ENCODE measurements at regions not wholly inside any gene's neighbourhood (a gene's known extent, or its start where the extent isn't known, plus 50 kb on each side); places are given as distances from the start of the nearest gene placed in this dataset.
A peak's percentile ranks its signal among the peaks of the same experiment; 100 is the strongest.

DNA sequence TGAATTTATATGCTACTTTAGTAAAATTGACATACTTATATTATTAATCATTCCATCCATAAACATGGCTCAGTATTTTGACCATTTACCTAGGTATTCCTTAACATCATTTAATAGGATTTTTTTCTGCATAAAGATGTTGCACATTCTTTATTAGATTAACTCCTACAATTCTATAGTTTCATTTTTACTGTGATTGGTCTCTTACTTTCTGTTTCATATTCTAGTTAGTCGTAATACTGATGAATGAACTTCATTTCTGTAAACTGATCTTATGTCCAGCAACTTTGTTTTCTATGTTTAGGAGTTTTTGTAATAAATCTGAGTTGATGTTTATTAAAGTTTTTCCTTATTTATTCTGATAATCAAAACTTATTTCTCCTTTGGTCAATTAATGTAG lies 278.2 kb upstream of the CXXC4 start:
- Histone ChIP-seq H3K27ac (ENCODE audit: low read length) (no peak overlapping the region), H3K4me3 (ENCODE audit: low read depth in 1 of 2, low read length in 2 of 2) (peak overlapping the region in 1 of 2 donors; percentile 1), H3K4me1 (ENCODE audit: control insufficient read depth in 1 of 2, insufficient read depth in 2 of 2, low read length in 2 of 2) (peaks cover 0 to 4% of the 10 kb centered on the region in 2 donors), H3K9me3 (ENCODE audit: control insufficient read depth in 1 of 2, low read length in 2 of 2) (no peaks in the 10 kb centered on the region), H3K36me3 (ENCODE audit: control insufficient read depth in 1 of 2, insufficient read depth in 2 of 2, low read length in 2 of 2) (no peaks in the 10 kb centered on the region), H3K27me3 (ENCODE audit: low read depth, low read length) (no peaks in the 10 kb centered on the region)

DNA sequence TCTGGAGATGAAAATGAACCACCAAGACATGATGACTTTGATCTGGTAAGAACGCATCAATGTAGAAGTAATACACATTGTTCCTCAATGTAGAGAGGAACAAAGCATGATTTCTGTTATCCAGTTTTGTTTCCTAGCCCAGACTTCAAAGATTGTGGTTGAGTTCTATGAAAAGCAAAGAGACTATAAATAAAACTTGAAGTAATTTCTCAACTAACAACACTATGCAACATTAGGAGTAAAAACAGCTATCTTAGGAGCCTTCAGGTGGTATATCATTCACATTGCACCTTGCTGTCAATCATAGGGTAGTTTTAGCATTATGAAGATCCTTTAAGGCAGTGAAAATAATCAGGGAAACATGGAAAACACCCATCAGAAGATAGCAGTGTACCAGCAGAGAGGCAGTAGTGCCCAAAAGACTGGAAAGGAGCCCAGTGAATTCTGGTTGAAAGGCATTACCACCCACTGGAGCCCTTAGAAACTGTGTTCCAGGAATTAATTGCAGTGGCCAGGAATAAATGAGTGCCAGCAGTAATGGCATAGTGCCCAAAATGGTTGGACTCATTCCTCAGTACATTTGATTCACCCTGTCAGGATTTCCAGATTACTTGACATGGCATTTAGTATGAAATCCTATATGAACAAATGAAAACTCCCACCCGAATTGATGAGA lies 300.7 kb upstream of the CXXC4 start:
- Histone ChIP-seq H3K36me3 (ENCODE audit: control insufficient read depth in 1 of 2, insufficient read depth in 2 of 2, low read length in 2 of 2) (no peaks in the 10 kb centered on the region), H3K4me3 (ENCODE audit: low read depth in 1 of 2, low read length in 2 of 2) (no peak overlapping the region), H3K4me1 (ENCODE audit: control insufficient read depth in 1 of 2, insufficient read depth in 2 of 2, low read length in 2 of 2) (no peaks in the 10 kb centered on the region), H3K27ac (ENCODE audit: low read length) (no peak overlapping the region), H3K27me3 (ENCODE audit: low read depth, low read length) (no peaks in the 10 kb centered on the region), H3K9me3 (ENCODE audit: control insufficient read depth in 1 of 2, low read length in 2 of 2) (no peaks in the 10 kb centered on the region)

DNA sequence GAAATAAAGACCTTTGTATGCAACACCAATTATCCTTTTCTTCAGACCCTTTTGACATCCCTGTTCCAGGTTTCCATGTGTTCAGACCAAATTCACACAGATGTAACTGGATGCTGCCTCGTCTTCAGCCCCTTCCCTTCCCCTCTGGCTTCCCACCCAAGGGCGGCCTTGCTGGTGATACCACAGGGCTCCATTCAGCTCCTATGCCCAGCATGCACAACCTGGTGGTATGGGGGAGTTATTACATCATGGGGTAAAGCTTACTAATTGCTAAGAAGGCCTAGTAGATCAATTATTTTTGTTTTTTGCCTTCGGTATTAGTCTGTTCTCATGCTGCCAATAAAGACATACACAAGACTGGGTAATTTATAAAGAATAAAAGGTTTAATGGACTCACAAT lies 317.0 kb upstream of the CXXC4 start:
- Histone ChIP-seq H3K36me3 (ENCODE audit: control insufficient read depth in 1 of 2, insufficient read depth in 2 of 2, low read length in 2 of 2) (no peaks in the 10 kb centered on the region), H3K27ac (ENCODE audit: low read length) (no peak overlapping the region), H3K4me3 (ENCODE audit: low read depth in 1 of 2, low read length in 2 of 2) (no peak overlapping the region), H3K4me1 (ENCODE audit: control insufficient read depth in 1 of 2, insufficient read depth in 2 of 2, low read length in 2 of 2) (no peaks in the 10 kb centered on the region), H3K27me3 (ENCODE audit: low read depth, low read length) (no peaks in the 10 kb centered on the region), H3K9me3 (ENCODE audit: control insufficient read depth in 1 of 2, low read length in 2 of 2) (no peaks in the 10 kb centered on the region)

DNA sequence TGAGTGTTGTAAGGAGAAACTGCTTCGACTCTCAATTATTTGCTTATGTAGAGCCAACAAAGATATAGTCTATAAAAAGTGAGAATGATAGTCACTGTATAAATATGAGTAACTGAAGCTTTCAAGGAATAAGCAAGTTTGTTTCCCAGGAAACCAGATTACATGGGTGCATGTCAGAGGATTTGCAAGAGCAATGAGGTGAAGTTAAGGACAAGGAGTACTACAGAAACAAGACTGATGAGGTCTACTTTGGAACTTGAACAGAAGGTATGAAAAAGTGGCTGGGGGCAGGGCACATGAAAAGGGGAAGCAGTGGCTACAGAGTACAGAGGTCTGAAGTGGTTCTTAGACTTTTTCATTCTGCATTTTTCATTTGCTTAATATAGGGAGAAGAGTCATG lies 321.0 kb upstream of the CXXC4 start:
- H3K4me1 ChIP-seq (ENCODE audit: control insufficient read depth in 1 of 2, insufficient read depth in 2 of 2, low read length in 2 of 2): no peaks in the 10 kb centered on the region
- H3K27ac ChIP-seq (ENCODE audit: low read length): no peak overlapping the region

DNA sequence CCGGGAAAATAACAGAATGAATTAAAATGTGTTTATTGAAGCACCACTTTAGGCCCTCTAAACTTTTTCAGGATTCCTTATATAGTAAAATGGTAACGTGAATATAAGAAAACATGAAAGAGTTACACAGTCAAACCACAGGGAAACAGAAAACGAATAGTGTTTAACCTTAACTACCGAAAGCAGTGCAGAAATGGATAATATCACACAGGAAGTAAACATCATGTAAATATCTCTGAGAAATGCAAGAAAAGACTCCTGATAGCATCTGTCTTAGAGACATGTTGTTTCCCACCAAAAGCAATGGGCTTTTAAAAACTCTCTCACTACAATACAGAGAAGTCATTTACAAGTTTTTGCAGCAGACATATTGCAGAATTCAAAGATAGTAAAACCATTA lies 323.9 kb upstream of the CXXC4 start:
- H3K4me3 ChIP-seq (ENCODE audit: low read depth in 1 of 2, low read length in 2 of 2): no peak overlapping the region
- H3K36me3 ChIP-seq (ENCODE audit: control insufficient read depth in 1 of 2, insufficient read depth in 2 of 2, low read length in 2 of 2): no peaks in the 10 kb centered on the region
- no peak overlapping the region for H3K27ac ChIP-seq (ENCODE audit: low read length)
- no peaks in the 10 kb centered on the region for H3K4me1 ChIP-seq (ENCODE audit: control insufficient read depth in 1 of 2, insufficient read depth in 2 of 2, low read length in 2 of 2)
- no peaks in the 10 kb centered on the region for H3K9me3 ChIP-seq (ENCODE audit: control insufficient read depth in 1 of 2, low read length in 2 of 2)
- no peaks in the 10 kb centered on the region for H3K27me3 ChIP-seq (ENCODE audit: low read depth, low read length)

More for the DNA sequence above, 321.0 kb upstream of the CXXC4 start:
- Histone ChIP-seq H3K36me3 (ENCODE audit: control insufficient read depth in 1 of 2, insufficient read depth in 2 of 2, low read length in 2 of 2) (no peaks in the 10 kb centered on the region), H3K9me3 (ENCODE audit: control insufficient read depth in 1 of 2, low read length in 2 of 2) (no peaks in the 10 kb centered on the region), H3K4me3 (ENCODE audit: low read depth in 1 of 2, low read length in 2 of 2) (no peak overlapping the region), H3K27me3 (ENCODE audit: low read depth, low read length) (no peaks in the 10 kb centered on the region)

DNA sequence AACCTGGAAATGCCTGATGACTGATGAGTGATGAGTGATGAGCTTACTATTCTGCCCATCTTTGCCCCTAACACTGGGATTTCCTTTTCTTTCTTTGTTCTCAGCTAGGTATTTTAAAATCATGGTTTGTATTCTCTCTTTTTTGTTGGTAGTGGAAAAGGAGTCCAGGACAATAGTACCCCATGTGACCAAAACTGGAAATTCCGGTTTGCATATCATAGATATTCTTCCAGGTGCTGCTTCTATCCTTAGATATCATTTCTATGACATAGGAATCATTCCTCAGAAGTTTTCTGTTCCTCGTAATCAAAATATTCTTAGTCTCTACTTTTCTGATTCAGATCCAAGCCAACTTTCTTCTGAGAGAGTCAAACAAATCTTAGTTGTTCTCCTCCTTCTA lies 320.5 kb upstream of the TET2 start:
- no peaks in the 10 kb centered on the region for H3K4me1 ChIP-seq (ENCODE audit: control insufficient read depth in 1 of 2, insufficient read depth in 2 of 2, low read length in 2 of 2)
- no peaks in the 10 kb centered on the region for H3K27me3 ChIP-seq (ENCODE audit: low read depth, low read length)
- H3K27ac ChIP-seq (ENCODE audit: low read length): no peak overlapping the region
- H3K4me3 ChIP-seq (ENCODE audit: low read depth in 1 of 2, low read length in 2 of 2): no peak overlapping the region
- H3K36me3 ChIP-seq (ENCODE audit: control insufficient read depth in 1 of 2, insufficient read depth in 2 of 2, low read length in 2 of 2): no peaks in the 10 kb centered on the region
- no peaks in the 10 kb centered on the region for H3K9me3 ChIP-seq (ENCODE audit: control insufficient read depth in 1 of 2, low read length in 2 of 2)

DNA sequence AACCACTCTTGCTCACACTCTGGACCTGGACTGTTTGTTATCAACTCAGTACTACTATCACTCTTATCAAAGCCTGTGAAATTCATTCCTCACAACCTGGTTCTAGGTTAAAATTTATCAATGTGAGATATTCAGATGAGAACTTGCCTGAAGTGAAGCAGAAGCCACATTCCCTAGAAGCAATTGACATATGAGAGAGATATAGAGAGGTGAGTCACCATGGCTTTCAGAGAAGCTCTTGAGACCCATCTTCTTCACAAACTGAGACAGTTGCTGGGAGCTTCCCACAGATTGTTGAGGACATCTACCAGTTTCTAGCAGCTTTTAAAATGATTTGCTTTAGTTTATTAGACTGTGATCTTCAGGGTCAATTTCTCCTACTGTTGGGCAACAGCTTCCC lies 316.9 kb upstream of the TET2 start:
- no peak overlapping the region for H3K27ac ChIP-seq (ENCODE audit: low read length)
- H3K9me3 ChIP-seq (ENCODE audit: control insufficient read depth in 1 of 2, low read length in 2 of 2): no peaks in the 10 kb centered on the region
- no peak overlapping the region for H3K4me3 ChIP-seq (ENCODE audit: low read depth in 1 of 2, low read length in 2 of 2)
- no peaks in the 10 kb centered on the region for H3K4me1 ChIP-seq (ENCODE audit: control insufficient read depth in 1 of 2, insufficient read depth in 2 of 2, low read length in 2 of 2)
- H3K27me3 ChIP-seq (ENCODE audit: low read depth, low read length): no peaks in the 10 kb centered on the region
- H3K36me3 ChIP-seq (ENCODE audit: control insufficient read depth in 1 of 2, insufficient read depth in 2 of 2, low read length in 2 of 2): no peaks in the 10 kb centered on the region

DNA sequence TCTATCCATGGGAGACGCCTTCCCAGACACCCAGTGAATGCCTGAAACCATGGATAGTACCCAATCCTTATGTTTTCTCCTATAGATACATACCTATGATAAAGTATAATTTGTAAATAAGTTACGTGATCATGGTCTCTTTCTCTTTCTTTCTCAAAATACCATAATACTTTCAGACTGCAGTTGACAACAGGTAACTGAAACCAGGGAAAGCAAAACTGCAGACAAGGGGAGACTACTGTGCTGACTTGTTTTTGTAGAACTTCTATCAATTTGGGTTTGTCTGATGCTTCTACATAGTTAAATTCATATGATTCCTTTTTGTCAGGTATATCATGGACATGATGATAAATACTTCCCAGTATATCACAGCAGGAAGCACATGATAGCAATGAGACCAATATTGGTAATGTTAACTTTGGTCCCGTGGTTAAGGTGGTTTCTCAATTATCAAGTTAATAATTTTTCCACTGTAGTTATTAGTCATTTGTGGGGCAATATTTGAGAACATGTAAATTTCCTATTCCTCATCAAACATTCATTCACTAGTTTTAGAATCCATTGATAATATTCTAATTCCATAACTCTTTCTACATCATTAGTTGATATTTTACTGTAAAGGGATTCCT lies 298.0 kb upstream of the TET2 start:
- Histone ChIP-seq H3K27me3 (ENCODE audit: low read depth, low read length) (no peaks in the 10 kb centered on the region), H3K36me3 (ENCODE audit: control insufficient read depth in 1 of 2, insufficient read depth in 2 of 2, low read length in 2 of 2) (no peaks in the 10 kb centered on the region), H3K4me3 (ENCODE audit: low read depth in 1 of 2, low read length in 2 of 2) (no peak overlapping the region), H3K9me3 (ENCODE audit: control insufficient read depth in 1 of 2, low read length in 2 of 2) (no peaks in the 10 kb centered on the region), H3K27ac (ENCODE audit: low read length) (no peak overlapping the region), H3K4me1 (ENCODE audit: control insufficient read depth in 1 of 2, insufficient read depth in 2 of 2, low read length in 2 of 2) (no peaks in the 10 kb centered on the region)

DNA sequence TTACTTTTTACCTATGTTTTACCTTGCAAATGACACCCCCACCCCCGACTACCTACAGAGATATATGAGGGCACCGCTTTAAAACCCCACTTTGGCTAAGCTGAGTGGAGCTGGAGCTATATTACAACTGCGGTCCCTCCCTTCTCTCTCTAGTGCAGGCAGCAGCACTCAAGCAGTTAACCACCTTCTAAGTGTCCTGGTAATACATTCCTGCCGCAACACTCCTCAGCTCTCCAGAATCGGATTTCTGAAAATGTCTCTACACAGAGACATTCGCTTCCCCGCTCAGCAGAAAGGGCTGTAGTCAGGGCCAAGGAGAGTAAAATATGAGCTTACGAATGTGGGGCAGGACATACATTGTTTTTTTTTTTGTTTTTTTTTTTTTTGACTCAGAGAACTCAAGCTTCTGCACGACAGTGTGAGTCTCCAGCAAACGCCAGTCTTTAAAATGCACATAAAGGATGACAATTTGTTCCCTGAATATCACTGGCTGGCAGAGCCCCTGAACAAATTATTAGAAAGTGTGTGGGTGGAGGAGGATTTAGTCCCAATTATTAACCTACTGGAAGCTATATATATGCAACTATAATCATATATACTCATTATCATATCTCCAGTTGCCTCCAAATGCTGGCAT lies 287.0 kb upstream of the TET2 start:
- H3K27me3 ChIP-seq (ENCODE audit: low read depth, low read length): no peaks in the 10 kb centered on the region
- no peaks in the 10 kb centered on the region for H3K36me3 ChIP-seq (ENCODE audit: control insufficient read depth in 1 of 2, insufficient read depth in 2 of 2, low read length in 2 of 2)
- H3K9me3 ChIP-seq (ENCODE audit: control insufficient read depth in 1 of 2, low read length in 2 of 2): no peaks in the 10 kb centered on the region
- H3K27ac ChIP-seq (ENCODE audit: low read length): no peak overlapping the region
- no peaks in the 10 kb centered on the region for H3K4me1 ChIP-seq (ENCODE audit: control insufficient read depth in 1 of 2, insufficient read depth in 2 of 2, low read length in 2 of 2)
- peak overlapping the region in 1 of 2 donors; percentile 8 for H3K4me3 ChIP-seq (ENCODE audit: low read depth in 1 of 2, low read length in 2 of 2)

DNA sequence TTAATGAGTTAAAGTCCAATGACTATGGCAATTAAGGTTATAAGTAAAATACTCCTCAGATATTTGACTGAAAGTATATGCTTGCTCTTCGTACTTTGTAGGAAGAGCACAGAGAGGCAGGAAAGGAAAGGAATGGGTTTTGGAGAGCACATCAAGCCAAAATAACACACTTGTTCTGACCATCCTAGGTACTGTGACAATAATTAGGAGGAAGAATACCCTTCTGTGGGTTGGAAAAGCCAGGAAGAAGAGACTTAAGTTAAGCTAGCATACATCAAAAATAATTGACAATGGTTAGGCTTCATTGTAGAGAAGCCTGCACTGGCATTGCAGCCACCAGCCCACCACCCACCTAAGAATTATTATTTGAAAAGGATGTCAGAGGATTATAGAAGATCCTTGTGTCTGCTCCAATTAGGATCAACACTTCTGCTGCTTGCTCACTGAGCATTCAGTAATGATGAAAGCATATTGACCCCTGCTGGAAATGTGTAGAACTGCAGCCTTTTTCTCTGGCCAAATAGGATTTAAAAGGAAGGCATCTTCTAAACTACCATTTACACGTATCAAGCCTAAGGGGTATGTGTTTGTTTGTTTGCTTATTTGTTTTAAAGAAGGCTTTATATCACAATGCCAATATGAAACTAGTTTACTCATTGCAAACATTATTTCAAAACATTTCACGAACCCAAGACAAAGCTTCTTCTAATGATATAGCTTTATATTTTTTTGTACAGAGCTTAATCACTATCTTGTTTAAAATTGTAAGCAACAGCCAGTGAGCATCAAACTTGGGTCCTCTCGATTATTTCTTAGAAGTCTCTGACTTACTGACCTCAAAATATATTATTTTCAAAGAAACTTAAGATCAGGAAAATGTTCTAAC lies 286.2 kb upstream of the TET2 start:
- Histone ChIP-seq H3K36me3 (ENCODE audit: control insufficient read depth in 1 of 2, insufficient read depth in 2 of 2, low read length in 2 of 2) (no peaks in the 10 kb centered on the region), H3K4me3 (ENCODE audit: low read depth in 1 of 2, low read length in 2 of 2) (peak overlapping the region in 1 of 2 donors; percentile 8)

DNA sequence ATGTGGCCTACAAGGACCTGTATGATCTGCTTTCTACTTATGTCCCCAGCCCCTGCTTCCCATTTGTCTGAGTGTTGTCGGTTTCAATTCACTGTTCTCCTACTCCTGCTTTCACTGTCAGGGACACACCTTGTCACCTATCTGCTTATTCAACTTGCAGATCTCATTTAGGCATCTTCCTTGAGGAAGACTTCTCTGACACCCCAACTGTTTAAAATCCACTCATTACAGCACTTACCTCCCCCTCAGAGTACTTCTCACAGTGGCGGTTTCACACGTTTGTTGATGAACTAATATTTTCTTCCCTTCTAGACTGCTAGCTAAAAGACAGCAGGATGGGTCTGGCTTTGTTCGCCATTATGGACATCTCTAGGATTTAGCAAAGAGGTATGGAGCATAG lies 279.9 kb upstream of the TET2 start:
- H3K27ac ChIP-seq (ENCODE audit: low read length): no peak overlapping the region
- H3K4me1 ChIP-seq (ENCODE audit: control insufficient read depth in 1 of 2, insufficient read depth in 2 of 2, low read length in 2 of 2): no peaks in the 10 kb centered on the region
- no peak overlapping the region for H3K4me3 ChIP-seq (ENCODE audit: low read depth in 1 of 2, low read length in 2 of 2)
- H3K36me3 ChIP-seq (ENCODE audit: control insufficient read depth in 1 of 2, insufficient read depth in 2 of 2, low read length in 2 of 2): no peaks in the 10 kb centered on the region
- H3K27me3 ChIP-seq (ENCODE audit: low read depth, low read length): no peaks in the 10 kb centered on the region
- H3K9me3 ChIP-seq (ENCODE audit: control insufficient read depth in 1 of 2, low read length in 2 of 2): no peaks in the 10 kb centered on the region

More for the DNA sequence above, 286.2 kb upstream of the TET2 start:
- H3K9me3 ChIP-seq (ENCODE audit: control insufficient read depth in 1 of 2, low read length in 2 of 2): no peaks in the 10 kb centered on the region
- no peaks in the 10 kb centered on the region for H3K4me1 ChIP-seq (ENCODE audit: control insufficient read depth in 1 of 2, insufficient read depth in 2 of 2, low read length in 2 of 2)
- no peaks in the 10 kb centered on the region for H3K27me3 ChIP-seq (ENCODE audit: low read depth, low read length)
- no peak overlapping the region for H3K27ac ChIP-seq (ENCODE audit: low read length)
